ENCODE measurements at regions not wholly inside any gene's neighbourhood (a gene's known extent, or its start where the extent isn't known, plus 50 kb on each side); places are given as distances from the start of the nearest gene placed in this dataset.

DNA sequence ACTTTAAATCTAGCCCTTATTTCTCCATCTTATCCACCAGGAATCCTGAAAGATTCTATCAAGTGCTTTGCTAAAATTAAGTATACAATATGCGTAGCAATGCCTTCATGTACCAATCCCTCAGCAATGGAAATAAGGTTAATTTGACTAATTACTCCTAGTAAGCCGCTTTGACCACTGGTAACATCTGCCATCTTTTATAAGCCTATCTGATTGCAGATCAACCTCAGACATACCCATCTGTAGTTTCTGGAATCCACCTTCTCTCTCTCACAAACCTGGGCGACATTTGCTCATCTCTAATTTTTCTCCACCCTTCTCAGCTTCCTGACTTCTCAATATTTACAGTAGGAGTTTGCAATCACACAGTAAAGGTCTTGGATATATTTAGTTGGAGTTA, 138.8 kb upstream of the CRHR1 start:
- Histone ChIP-seq H3K4me1 (ENCODE audit: insufficient read depth, low read length) (no peaks in the 10 kb centered on the region), H3K9me3 (ENCODE audit: low read length) (no peaks in the 10 kb centered on the region), H3K4me3 (ENCODE audit: low read length) (no peak overlapping the region), H3K27me3 (ENCODE audit: insufficient read depth, low read length) (no peaks in the 10 kb centered on the region), H2AFZ (ENCODE audit: low read depth, low read length) (no peak overlapping the region), H3K36me3 (ENCODE audit: insufficient read depth, low read length) (no peaks in the 10 kb centered on the region)

DNA sequence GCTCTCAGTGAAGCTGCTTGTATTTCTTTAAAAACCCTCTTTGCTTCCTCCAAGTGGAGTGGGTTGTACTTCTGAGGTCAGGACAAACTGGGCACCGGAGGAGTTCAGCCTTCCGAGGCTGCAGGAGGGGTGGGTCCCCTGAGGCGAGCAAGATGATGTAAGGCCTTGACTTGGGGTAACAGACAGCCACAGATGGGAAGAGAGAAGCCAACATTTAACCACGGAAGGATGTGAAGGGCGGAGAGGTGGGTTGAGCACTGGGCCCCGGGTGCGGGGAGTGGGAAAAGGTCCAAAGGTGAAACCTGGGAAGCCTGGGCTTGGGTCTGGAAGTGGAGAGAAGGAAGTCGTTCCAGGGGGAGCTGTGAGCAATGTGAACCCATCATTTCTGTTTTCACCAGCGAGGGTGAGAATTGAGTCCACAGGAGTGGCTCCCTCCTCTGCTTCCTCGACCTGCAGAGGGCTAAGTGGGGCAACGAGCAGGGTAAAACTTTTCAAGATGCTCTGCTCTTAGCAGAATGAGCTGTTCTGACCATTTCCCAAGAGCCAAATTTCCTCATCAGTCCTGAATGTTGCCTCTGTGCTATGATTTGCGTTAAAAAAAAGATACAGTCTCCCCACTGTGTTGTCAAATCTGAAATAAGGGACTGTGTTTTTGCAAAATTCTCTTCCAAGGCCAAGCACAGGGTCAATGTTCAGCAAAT, 137.7 kb upstream of the CRHR1 start:
- H3K27me3 ChIP-seq (ENCODE audit: insufficient read depth, low read length), result no peaks in the 10 kb centered on the region

DNA sequence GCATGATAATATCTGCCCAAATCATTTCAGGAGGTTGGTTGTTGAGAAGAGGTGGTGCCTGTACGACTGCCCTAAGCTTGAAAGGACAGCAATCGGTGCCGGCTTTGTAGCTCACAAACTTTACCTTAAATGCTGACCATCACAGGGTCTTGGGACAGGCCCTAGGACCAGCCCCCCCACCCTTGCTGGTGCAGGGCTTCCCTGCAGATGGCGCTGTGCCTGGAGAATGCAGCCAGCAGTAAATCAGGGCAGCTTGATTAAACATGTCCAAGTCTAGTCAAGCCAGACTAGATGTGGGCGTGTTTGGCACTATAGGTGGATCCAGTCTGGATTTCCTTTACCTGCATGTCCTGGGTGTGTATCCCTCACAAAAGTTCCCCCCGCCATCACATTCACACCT, 135.5 kb upstream of the CRHR1 start:
- Histone ChIP-seq H3K36me3 (ENCODE audit: insufficient read depth, low read length) (no peaks in the 10 kb centered on the region), H3K4me1 (ENCODE audit: insufficient read depth, low read length) (no peaks in the 10 kb centered on the region), H2AFZ (ENCODE audit: low read depth, low read length) (no peak overlapping the region), H3K9me3 (ENCODE audit: low read length) (no peaks in the 10 kb centered on the region), H3K27me3 (ENCODE audit: insufficient read depth, low read length) (no peaks in the 10 kb centered on the region), H3K4me3 (ENCODE audit: low read length) (no peak overlapping the region)

More for the DNA sequence above, 137.7 kb upstream of the CRHR1 start:
- Histone ChIP-seq H3K4me1 (ENCODE audit: insufficient read depth, low read length) (no peaks in the 10 kb centered on the region), H3K9me3 (ENCODE audit: low read length) (no peaks in the 10 kb centered on the region), H2AFZ (ENCODE audit: low read depth, low read length) (no peak overlapping the region), H3K36me3 (ENCODE audit: insufficient read depth, low read length) (no peaks in the 10 kb centered on the region), H3K4me3 (ENCODE audit: low read length) (no peak overlapping the region)

DNA sequence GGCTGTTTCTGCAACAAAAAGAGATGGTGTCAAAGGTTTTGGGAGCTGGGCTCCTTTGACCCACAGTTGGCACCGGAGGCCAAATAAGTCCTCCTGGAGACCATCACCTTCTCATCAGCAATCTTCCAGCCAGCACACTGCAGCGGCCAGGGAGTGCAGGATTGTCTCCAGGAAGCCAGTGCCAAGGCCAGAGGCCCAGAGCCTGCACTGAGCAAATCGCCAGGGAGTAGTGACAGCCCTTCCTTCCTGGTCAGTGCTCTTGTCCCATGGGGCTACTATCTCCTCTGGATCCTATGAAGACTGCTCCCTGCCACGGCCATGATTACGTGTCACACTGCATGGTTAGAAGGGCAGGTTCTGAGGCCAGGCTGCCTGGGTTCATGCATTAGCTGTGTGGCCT, 134.3 kb upstream of the CRHR1 start:
- no peak overlapping the region for H2AFZ ChIP-seq (ENCODE audit: low read depth, low read length)
- H3K4me3 ChIP-seq (ENCODE audit: low read length), result no peak overlapping the region
- H3K4me1 ChIP-seq (ENCODE audit: insufficient read depth, low read length), result no peaks in the 10 kb centered on the region
- no peaks in the 10 kb centered on the region for H3K36me3 ChIP-seq (ENCODE audit: insufficient read depth, low read length)
- no peaks in the 10 kb centered on the region for H3K27me3 ChIP-seq (ENCODE audit: insufficient read depth, low read length)
- no peaks in the 10 kb centered on the region for H3K9me3 ChIP-seq (ENCODE audit: low read length)

DNA sequence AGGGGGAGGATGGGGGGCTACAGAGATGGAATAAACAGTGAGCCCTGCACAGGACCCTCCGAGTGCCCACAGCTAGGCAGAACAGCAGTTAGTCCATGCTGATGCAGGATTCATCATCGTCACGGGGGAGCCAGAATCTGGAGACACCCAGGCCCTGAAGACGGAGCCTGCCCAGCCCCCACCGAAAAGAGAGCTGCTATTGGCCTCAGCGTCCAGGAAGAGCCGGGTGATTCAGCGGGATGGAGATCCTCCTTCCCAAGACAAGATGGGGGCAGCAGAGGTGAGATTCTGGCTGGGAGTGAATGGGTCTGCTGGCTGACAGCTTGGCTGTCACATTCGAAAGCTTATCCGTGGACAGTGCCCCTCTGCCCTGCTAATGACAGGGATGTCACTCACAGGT, 133.6 kb upstream of the CRHR1 start:
- no peaks in the 10 kb centered on the region for H3K27me3 ChIP-seq (ENCODE audit: insufficient read depth, low read length)
- no peak overlapping the region for H3K4me3 ChIP-seq (ENCODE audit: low read length)
- no peaks in the 10 kb centered on the region for H3K9me3 ChIP-seq (ENCODE audit: low read length)
- no peak overlapping the region for H2AFZ ChIP-seq (ENCODE audit: low read depth, low read length)
- H3K36me3 ChIP-seq (ENCODE audit: insufficient read depth, low read length), result no peaks in the 10 kb centered on the region
- H3K4me1 ChIP-seq (ENCODE audit: insufficient read depth, low read length), result no peaks in the 10 kb centered on the region

DNA sequence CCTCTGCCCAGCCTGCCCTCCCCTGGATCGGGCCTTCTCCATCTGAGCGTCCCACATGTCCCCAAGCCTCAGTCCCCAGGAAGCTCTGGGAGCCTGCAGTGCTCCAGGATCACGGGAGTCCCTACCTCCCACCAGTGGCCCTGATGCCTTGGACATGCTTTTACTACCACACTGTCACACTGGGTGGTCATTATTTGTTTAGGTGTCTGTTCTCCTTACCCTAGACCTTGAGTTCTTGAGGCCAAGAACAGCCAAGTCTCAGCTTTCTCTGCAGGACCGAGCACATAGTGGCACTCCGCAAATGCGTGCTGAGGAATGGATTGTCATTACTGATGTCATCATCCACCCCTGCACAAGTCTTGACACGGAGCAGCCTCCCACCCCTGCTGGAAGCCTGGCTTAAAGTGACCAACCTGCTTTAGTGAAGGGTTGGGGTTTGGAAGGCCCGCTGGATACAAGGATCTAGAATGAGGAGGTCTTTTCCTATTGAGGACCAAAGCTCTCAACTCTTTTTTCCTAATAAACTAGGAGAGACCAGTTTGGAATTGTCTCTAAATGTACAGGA, 132.9 kb upstream of the CRHR1 start:
- Histone ChIP-seq H3K36me3 (ENCODE audit: insufficient read depth, low read length) (no peaks in the 10 kb centered on the region), H3K27me3 (ENCODE audit: insufficient read depth, low read length) (no peaks in the 10 kb centered on the region), H3K4me1 (ENCODE audit: insufficient read depth, low read length) (no peaks in the 10 kb centered on the region), H3K4me3 (ENCODE audit: low read length) (no peak overlapping the region), H3K9me3 (ENCODE audit: low read length) (no peaks in the 10 kb centered on the region), H2AFZ (ENCODE audit: low read depth, low read length) (no peak overlapping the region)

DNA sequence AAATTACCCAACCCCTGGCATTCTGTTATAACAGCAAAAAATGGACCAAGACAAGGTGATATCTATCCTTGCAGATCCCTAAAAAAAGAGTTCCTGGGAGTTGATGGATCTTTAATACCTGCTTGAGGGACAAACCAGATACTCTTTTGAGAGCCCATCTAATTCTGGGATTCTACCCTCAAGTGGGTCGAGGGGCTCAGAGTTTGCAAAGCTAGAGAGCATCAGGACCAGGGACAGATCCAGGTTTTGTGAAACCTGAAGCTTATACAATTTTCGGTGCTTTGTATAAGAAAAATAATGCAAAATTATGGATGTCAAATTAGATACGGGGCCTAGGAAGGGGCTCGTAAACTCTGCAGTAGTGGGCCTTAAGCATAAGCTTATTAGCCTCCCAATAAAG, 130.5 kb upstream of the CRHR1 start:
- Histone ChIP-seq H3K9me3 (ENCODE audit: low read length) (no peaks in the 10 kb centered on the region), H3K4me3 (ENCODE audit: low read length) (no peak overlapping the region), H3K4me1 (ENCODE audit: insufficient read depth, low read length) (no peaks in the 10 kb centered on the region), H3K27me3 (ENCODE audit: insufficient read depth, low read length) (no peaks in the 10 kb centered on the region), H3K36me3 (ENCODE audit: insufficient read depth, low read length) (no peaks in the 10 kb centered on the region), H2AFZ (ENCODE audit: low read depth, low read length) (no peak overlapping the region)

DNA sequence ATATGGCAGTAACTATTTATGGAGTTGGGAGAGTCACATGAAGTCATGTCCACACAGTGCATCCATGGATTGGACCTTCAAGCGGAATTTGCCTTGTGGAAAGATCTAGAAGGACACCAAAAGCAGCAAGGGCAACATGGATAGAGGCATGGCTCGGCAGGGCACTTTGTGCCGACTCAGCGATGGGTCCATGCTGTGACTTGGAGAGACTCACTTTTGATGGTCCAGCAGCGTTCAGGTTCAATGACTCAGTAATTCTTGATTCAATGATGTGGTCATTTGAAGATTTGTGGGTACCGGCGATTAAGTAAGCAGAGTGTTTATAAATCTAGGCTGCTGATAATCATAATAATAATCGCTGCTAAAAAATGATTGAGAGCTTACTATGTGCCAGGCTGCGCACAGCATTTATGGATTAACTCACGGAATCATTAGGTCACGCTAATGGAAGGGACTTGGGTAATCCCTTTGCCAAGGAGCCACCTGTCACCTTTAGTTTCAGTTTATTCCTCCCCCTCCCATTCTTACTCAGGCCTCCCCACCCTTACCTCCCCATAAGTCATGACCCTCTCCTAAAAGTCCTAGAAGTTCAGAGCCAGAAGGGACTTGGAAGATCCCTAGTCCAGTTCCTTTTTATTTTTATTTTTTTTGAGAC, 127.5 kb upstream of the CRHR1 start:
- Histone ChIP-seq H2AFZ (ENCODE audit: low read depth, low read length) (no peak overlapping the region), H3K4me3 (ENCODE audit: low read length) (no peak overlapping the region), H3K36me3 (ENCODE audit: insufficient read depth, low read length) (no peaks in the 10 kb centered on the region), H3K4me1 (ENCODE audit: insufficient read depth, low read length) (no peaks in the 10 kb centered on the region), H3K27me3 (ENCODE audit: insufficient read depth, low read length) (peaks cover 3% of the 10 kb centered on the region), H3K9me3 (ENCODE audit: low read length) (no peaks in the 10 kb centered on the region)

DNA sequence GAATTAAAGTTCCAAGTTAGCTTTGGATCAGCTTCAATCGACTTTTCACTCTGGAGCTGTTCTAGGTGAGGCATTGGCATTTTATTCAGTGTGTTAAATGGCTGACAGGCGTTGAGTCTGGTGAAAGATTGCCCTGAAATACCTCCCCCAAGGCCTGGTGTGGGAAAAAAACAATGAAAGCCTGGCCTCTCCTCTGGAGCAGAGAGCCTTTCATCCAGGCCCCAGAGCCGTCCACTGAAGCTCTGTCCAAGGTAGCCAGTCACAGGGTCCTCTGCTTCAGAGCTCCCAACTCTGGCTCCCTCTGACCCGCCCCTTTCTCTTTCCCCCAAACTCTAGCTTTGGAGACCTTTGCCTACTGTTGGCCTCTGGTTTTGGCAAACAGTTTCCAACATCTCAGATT, 123.6 kb upstream of the CRHR1 start:
- H3K4me3 ChIP-seq (ENCODE audit: low read length), result no peak overlapping the region
- no peaks in the 10 kb centered on the region for H3K4me1 ChIP-seq (ENCODE audit: insufficient read depth, low read length)
- peaks cover 8% of the 10 kb centered on the region for H3K27me3 ChIP-seq (ENCODE audit: insufficient read depth, low read length)
- H3K9me3 ChIP-seq (ENCODE audit: low read length), result no peaks in the 10 kb centered on the region
- H2AFZ ChIP-seq (ENCODE audit: low read depth, low read length), result no peak overlapping the region
- no peaks in the 10 kb centered on the region for H3K36me3 ChIP-seq (ENCODE audit: insufficient read depth, low read length)

DNA sequence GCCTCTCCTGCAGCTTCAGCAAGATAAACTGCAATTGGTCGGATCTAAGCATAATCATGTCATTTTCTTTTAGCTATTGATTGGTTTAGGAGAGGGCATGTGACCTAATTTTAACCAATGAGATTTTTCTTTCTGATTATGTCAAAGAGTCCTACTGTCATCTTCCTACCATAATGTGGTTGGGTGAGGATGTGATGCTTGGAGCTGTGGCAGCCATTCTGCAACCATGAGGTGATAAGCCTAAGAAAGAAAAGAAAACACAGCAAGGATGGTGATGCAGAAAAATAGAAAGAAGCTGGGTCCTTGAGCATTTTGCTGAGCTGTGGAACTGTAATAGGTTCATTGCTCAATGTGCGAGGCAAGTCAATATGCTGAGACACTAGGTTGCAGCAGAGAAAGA, 121.7 kb upstream of the CRHR1 start:
- no peaks in the 10 kb centered on the region for H3K9me3 ChIP-seq (ENCODE audit: low read length)
- H3K27me3 ChIP-seq (ENCODE audit: insufficient read depth, low read length), result peaks cover 8% of the 10 kb centered on the region
- no peaks in the 10 kb centered on the region for H3K4me1 ChIP-seq (ENCODE audit: insufficient read depth, low read length)
- H3K36me3 ChIP-seq (ENCODE audit: insufficient read depth, low read length), result no peaks in the 10 kb centered on the region
- H2AFZ ChIP-seq (ENCODE audit: low read depth, low read length), result no peak overlapping the region
- no peak overlapping the region for H3K4me3 ChIP-seq (ENCODE audit: low read length)

DNA sequence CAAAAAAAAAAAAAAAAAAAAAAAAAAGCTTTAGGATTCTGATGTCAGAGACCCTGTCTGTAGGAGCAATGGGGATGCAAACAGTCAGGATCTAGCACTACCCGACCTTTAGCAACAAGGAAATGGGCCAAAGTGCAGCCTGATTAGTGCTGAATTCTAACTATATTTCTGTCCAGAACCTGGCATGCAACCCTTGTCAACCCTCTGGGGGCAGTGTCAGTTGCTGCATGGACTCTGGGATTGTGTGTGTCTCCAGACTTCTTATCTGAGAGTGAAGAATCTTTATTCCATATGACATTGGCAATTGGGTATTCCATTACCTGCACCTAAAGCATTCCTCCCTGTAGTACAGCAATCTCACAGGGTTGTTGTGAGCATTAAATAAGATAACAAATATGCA, 120.3 kb upstream of the CRHR1 start:
- peaks cover 8% of the 10 kb centered on the region for H3K27me3 ChIP-seq (ENCODE audit: insufficient read depth, low read length)
- no peak overlapping the region for H2AFZ ChIP-seq (ENCODE audit: low read depth, low read length)
- H3K9me3 ChIP-seq (ENCODE audit: low read length), result no peaks in the 10 kb centered on the region
- no peaks in the 10 kb centered on the region for H3K36me3 ChIP-seq (ENCODE audit: insufficient read depth, low read length)
- no peak overlapping the region for H3K4me3 ChIP-seq (ENCODE audit: low read length)
- H3K4me1 ChIP-seq (ENCODE audit: insufficient read depth, low read length), result no peaks in the 10 kb centered on the region

DNA sequence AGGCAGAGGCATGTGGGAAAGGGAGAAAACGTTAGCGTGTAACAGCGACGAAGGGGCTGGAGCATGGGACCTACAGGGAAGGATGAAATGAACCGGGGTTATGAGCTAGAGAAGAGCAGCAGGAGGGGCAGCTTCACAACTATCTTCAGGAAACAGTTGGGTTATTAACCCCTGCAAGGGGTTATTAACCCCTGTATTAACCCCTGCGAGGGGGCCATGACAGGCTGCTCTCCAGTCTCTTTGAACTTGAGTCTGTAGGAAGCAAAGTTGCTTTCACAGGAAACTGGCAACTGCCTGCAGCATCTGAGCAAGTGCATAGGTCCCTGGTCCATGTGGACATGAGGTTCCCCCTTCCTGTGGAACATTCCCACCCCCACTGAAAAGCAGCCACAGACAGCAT, 119.2 kb upstream of the CRHR1 start:
- Histone ChIP-seq H3K4me1 (ENCODE audit: insufficient read depth, low read length) (no peaks in the 10 kb centered on the region), H3K27me3 (ENCODE audit: insufficient read depth, low read length) (peaks cover 8% of the 10 kb centered on the region)

DNA sequence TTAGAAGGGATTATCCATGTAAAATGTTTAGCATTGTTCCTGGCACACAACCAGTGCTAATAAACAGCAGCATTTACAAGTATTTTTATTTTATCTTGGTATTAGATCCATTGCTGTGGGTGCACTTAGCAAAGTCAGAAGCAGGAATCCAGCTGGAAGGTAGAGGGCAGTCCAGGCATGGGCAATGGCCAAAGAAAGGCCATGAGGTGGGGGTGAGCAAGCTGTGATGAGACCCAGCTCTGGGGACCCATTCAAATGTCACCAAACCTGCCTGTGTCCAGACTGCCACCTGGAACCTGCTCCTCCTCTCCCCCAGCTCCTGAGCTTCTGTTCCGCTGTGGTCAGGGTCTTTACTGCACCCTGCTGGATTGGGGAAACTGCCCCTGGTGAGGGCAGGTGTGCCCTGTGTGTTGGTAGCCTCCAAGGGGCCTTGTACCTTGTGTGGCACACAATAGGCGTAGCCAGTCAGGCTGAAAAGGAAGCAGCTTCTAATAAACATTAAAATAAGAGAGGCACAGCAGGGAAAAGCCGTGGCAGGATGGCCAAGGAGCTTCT, 118.0 kb upstream of the CRHR1 start:
- H2AFZ ChIP-seq (ENCODE audit: low read depth, low read length), result no peak overlapping the region
- H3K4me1 ChIP-seq (ENCODE audit: insufficient read depth, low read length), result no peaks in the 10 kb centered on the region
- H3K4me3 ChIP-seq (ENCODE audit: low read length), result no peak overlapping the region
- H3K36me3 ChIP-seq (ENCODE audit: insufficient read depth, low read length), result no peaks in the 10 kb centered on the region
- H3K9me3 ChIP-seq (ENCODE audit: low read length), result no peaks in the 10 kb centered on the region
- peaks cover 8% of the 10 kb centered on the region for H3K27me3 ChIP-seq (ENCODE audit: insufficient read depth, low read length)

More for the DNA sequence above, 119.2 kb upstream of the CRHR1 start:
- Histone ChIP-seq H2AFZ (ENCODE audit: low read depth, low read length) (no peak overlapping the region), H3K4me3 (ENCODE audit: low read length) (no peak overlapping the region), H3K36me3 (ENCODE audit: insufficient read depth, low read length) (no peaks in the 10 kb centered on the region), H3K9me3 (ENCODE audit: low read length) (no peaks in the 10 kb centered on the region)
